Stimulated activated CD8-positive, alpha-beta memory T cell treated with anti-CD3 and anti-CD28 coated beads, Interleukin-2, amount 100 ng/mL, for 1 hour (primary cell): ENCODE measurements at regions not wholly inside any gene's neighbourhood (a gene's known extent, or its start where the extent isn't known, plus 50 kb on each side); places are given as distances from the start of the nearest gene placed in this dataset.

Experiments used
- DNase-seq, 2 donors: peaks; one replicate each; pipeline ENCODE4 v3.0.0-alpha.2; 2020; ENCODE audit warnings: low read depth in 2 of 2

DNA sequence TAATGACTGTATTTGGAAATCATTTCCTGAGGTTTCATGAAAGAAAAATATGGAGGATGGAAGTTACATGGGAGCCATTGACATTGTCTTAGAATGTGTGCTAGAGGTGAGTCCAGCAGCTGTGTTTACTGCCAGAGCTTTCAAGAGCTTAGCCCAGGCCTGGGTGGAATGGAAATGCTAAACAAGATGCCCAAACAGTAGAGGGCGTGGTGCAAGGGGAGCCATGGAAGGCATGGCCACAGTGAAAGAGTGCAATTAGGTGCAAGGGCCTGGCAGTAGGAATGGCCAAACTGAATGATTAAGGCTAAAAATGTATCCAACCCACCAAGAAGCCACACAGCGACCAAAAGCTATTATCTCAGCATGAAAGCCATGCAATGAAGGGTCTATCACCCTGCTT, 257.7 kb upstream of the NR2F2 start:
- no peak for DNase-seq

DNA sequence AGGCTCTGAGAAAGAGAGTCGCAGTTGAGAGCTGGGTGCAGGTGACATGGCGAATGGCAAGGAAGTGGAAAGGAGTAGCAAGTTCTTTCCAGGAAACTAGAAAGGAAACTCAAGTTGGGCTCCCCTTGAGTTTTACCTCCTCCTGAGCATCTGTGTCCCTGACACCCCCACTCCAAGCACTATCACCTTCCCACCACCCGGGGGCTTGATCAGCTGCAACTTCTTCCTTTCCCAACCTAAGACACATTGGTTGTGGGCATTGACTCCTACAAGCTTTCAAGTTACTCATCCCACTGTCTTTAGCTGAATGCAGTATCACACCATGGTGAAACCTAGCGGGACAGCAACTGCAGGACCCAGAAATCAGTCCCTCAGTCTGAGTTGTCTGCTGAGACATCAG, 256.6 kb upstream of the NR2F2 start:
- no peak for DNase-seq

DNA sequence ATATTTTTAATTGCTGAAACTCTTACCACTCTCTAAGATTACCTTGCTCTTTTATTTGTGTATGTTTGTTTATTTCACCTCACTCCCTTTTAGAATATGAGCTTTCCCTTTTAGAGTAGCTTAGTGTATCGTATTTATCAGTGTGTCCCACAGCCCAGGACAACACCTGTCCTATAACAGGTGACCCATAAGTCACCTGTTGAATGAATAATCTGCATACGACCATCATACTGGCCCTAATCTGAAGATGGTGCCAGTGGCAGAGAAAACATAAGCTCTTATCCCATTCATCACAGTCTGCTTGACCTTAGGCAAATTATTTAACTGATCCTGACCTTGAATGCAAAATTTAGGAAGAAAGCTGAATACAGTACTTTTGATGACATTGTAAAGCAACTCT, 254.6 kb upstream of the NR2F2 start:
- no peak for DNase-seq

DNA sequence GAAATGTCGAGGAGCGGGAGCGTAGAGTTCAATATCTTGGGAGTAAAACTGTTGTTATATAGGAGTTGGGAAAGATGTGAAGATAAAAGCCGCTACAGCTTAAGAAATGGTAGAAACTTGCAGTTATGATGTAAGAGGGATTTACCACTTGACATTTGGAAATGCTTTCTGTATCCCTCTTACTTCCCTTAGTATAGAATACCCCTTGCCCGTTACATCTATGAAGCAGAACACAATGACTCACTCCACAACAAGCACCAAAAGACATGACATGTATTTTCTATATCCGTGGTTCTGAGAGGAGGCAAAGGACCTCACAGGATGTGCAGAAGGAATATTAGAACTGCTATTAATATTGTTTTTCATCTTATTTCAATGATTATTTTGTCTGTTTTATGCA, 254.2 kb upstream of the NR2F2 start:
- DNase-seq, result no peak

GRCh38 chr15:96079041-96079440, 251.5 kb upstream of the NR2F2 start:
- DNase-seq, result no peak

GRCh38 chr15:96079882-96080281, 250.6 kb upstream of the NR2F2 start:
- DNase-seq, result no peak

- no peak for DNase-seq
These were observed 244.3 kb upstream of the NR2F2 start for GRCh38 chr15:96086164-96086563.

DNA sequence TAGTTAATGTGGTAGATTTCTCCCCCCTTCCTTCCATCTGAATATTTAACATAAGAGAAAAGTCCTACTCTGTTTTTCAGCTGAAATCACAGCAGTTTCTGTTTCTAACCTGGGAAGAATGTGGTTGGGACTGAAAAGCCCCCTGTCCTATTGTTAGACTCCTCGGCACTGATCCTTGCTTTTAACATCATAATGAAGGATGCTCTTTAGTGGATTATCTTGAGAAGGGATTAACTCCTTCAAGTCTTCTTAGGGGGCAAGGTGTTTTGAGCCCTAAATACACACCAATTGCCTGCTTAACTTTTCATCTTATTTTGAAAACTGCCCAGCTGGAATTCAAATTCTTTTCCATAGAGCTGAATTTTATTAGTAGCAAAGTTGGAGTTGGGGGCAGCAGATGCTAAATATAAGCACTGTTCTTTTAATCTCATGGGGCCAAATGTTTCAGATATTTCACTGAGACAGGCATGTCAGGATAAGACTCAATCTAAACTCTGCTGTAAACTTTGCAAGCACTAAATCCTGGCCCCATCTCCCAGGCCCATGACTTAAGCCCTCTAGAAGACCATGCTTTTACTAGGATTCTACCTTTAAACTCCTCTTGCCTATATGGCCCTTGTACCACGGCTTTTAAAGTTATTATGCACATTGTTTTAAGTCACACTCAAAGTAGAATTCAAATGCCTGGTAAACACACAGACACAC, 243.2 kb upstream of the NR2F2 start:
- DNase-seq, result no peak

GRCh38 chr15:96088650-96089049, 241.8 kb upstream of the NR2F2 start:
- DNase-seq, result no peak

- no peak for DNase-seq
These were observed 241.0 kb upstream of the NR2F2 start for GRCh38 chr15:96089405-96090058.

DNA sequence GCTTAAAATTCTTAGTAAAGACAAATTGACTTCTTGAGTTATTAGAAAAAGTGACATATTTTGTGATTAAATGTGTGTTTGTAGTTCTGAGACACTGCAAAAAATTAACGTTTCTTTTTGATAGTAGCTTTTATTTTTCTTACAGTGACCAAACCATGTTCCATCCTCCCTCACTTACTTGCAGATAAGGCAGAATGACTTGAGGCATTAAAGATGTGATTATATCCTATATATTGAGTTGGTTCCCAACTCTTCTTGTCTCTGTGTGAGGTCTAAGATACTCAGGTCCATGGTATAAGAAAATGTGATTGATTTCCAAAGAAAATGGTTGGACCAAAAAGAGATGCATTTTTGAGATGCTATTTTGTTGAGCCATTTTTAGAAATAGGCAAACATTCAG, 238.3 kb upstream of the NR2F2 start:
- no peak for DNase-seq

DNA sequence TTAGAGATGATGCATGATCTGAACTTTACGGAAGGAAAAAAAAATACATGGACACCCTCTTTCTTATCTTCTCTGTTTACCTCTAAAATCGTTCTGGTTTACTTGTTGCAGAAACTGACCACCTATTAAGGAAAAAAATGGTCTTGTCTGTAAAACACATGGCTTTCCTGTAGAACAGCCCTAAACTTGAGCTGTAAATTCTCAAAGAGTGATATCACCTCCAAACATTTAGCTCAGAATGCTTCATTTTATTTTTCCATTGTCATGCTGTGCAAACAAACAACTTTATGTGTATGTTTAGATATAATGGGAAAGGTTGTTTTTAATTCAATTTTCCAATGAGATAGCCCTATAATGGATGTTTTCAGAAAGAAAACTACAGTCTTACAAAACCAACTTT, 237.4 kb upstream of the NR2F2 start:
- DNase-seq, result no peak

DNA sequence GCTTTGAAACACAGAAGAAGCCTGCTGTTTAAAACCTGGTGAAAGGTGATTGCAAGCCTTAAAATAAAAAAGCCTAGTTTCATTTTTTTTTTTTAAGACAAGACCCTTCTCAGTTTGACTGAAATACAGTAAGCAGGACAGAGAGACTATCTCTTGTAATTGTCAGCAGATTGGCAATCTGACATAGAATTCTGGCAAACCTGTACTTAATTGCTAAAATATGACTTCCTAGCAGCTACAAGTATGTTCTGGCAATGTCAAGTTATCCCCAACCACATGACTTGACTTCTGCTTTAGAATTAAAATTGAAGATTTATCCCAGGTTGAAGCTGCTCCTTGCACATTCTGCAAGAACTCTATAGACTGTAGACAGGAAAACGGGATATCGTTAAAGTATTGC, 232.8 kb upstream of the NR2F2 start:
- no peak for DNase-seq

GRCh38 chr15:96102631-96103030, 227.9 kb upstream of the NR2F2 start:
- DNase-seq, result no peak

DNA sequence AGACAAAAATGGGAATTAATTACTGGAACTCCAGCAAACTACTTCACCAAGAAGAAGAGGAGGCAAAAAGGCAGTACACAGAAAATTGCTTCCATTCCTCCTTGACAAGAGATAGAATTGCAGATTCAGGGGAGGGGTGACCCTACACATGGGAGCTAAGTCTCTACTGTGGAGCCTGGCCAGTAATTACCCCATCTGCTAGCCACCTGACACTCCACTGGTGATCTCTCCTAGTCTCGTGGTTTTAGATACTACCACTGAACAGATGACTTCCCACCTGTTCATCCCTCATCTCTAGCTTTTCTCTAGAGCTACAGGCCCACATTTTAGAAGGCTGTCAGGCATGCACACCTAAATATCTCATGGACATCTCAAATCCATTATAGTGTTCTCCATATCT, 224.3 kb upstream of the NR2F2 start:
- DNase-seq, result no peak

GRCh38 chr15:96106628-96107027, 223.9 kb upstream of the NR2F2 start:
- no peak for DNase-seq

DNA sequence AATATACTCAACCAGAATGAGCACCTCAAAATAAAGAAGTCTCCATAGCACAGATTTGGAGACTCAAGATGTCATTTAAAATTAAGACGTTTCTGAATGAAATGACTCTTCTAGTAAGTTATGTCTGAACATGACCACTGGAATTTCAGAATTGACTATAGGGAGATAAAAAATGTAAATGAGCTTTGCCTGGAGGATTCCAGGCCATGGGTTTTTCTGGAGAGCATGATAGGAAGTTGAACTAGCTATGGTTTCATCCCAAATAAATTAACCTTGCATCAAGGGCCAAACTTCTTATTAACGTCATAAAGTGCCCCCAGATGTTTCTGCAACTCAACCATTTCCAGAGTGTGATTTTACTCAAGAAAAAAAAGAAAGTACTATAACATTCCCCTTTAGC, 222.6 kb upstream of the NR2F2 start:
- DNase-seq, result no peak

- DNase-seq, result no peak
These were observed 222.1 kb upstream of the NR2F2 start for GRCh38 chr15:96108405-96108804.

DNA sequence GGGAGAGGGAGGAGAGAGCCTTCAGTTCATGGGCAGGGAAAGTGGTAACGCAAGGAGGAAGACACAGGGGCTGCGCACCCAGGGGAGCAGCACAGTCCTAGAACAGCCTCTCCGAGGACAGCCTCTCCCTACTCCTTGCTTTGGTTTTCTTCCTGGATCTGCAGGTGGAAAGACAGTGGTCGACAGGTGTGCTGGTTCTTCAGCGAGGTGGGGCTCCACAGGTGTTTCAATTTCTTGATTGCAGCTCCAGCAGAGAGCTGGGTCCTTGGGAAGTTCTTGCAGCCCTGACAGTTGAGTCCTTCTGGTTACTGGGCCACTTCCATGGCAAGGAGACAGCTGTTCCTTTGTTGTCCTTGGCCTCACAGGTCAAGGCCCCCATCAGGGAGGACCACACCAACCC, 220.7 kb upstream of the NR2F2 start:
- no peak for DNase-seq

- DNase-seq, result no peak
These were observed 218.5 kb upstream of the NR2F2 start for GRCh38 chr15:96112018-96112417.

GRCh38 chr15:96115642-96116041, 214.9 kb upstream of the NR2F2 start:
- DNase-seq, result no peak

- DNase-seq, result no peak
These were observed 213.2 kb upstream of the NR2F2 start for GRCh38 chr15:96117270-96117669.

GRCh38 chr15:96119734-96120133, 210.8 kb upstream of the NR2F2 start:
- no peak for DNase-seq
